HL-60 (cell line): ENCODE measurements at regions not wholly inside any gene's neighbourhood (a gene's known extent, or its start where the extent isn't known, plus 50 kb on each side); places are given as distances from the start of the nearest gene placed in this dataset.

Experiments used
- CTCF ChIP-seq: IDR thresholded peaks from one replicate; pipeline ENCODE4 v1.5.1; 2011; ENCODE audit warnings: low read length, control low read depth, inconsistent platforms; ENCODE audit not compliant: insufficient read depth
- GABPA ChIP-seq: IDR thresholded peaks from 2 replicates; pipeline ENCODE4 v1.6.1; 2012; ENCODE audit warnings: low read depth
- POLR2AphosphoS5 ChIP-seq: IDR thresholded peaks from 2 replicates; pipeline ENCODE4 v1.6.1; 2012; ENCODE audit warnings: low read depth
- REST ChIP-seq: IDR thresholded peaks from 2 replicates; pipeline ENCODE4 v1.6.1; 2012; ENCODE audit warnings: low read depth; ENCODE audit not compliant: insufficient replicate concordance

- TF ChIP-seq POLR2AphosphoS5 (no peak), REST (no peak), CTCF (no peak), GABPA (no peak)
Measured at GRCh38 chr17:14774774-14775173, 473.9 kb downstream of the HS3ST3B1 start.
